NCI-H1436 treated with DMSO at 0.1 percent for 48 hours (cell line): ENCODE measurements at regions not wholly inside any gene's neighbourhood (a gene's known extent, or its start where the extent isn't known, plus 50 kb on each side); places are given as distances from the start of the nearest gene placed in this dataset.

Experiments used
- DNase-seq: peaks from one replicate; lab custom pipeline; 2025; lab: John Stamatoyannopoulos, UW

- no peak for DNase-seq
Measured at GRCh38 chr14:65281991-65282895, 130.3 kb upstream of the FUT8 start.

GRCh38 chr14:65282896-65283253 lies 129.7 kb upstream of the FUT8 start:
- no peak for DNase-seq

DNA sequence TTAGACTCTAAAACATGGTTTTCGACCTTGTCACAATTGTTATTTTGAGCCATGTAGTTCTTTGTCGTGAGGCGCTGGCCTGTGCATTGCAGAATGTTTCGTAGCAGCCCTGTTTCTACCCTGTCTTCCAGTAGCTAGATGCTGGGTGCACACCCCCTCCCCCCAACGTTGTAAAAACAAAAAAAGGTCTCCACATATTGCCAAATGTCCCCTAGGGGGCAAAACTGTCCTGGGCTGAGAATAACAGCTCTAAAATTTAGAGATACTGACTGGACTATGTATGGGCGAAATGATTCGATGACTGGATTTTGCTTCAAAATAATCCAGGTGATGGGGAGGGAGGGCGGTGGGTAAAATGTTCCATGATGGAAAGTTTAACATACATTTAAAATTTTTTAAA lies 126.1 kb upstream of the FUT8 start:
- DNase-seq, result no peak

GRCh38 chr14:65287264-65288131 lies 125.0 kb upstream of the FUT8 start:
- DNase-seq, result no peak

- DNase-seq, result no peak
Measured at GRCh38 chr14:65290830-65291229, 121.7 kb upstream of the FUT8 start.

- DNase-seq, result no peak
Measured at GRCh38 chr14:65291531-65291930, 121.0 kb upstream of the FUT8 start.

DNA sequence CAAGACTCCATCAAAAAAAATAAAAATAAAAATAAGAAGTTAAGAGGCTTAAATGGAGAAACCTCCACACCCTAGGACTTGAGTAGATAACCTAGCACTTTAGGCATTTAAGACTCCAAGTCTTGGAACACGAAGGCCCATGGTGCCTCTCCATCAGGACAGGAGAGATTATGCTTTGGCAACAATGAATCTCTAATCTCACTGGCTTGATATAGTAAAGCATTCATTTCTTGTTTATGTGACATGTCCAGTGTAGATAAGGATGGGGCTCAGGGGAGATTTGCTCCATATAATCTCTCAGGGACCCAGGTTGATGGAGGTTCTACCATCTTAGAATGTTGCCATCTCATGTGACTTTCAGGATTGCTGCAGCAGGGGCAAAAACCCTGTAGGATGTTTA lies 117.7 kb upstream of the FUT8 start:
- DNase-seq, result no peak

DNA sequence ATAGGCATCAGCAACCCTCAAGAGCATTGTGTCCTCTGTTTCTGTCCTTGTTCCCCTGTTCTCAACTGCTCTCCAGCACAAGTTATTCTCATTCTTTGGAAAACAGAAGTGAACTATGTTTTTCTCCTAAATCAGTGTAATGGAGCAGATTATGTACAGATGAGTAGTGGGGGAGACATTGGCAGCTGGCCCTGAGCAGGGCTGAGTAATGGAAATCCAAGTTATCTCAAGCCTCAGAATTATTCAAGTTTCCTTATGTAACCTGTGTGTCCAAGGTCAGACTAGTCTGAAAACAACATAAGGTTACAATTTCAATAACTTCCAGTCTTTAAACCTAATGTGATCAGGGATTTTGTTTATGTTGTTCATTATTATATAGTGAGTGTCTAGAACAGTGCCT lies 116.1 kb upstream of the FUT8 start:
- DNase-seq, result no peak

DNA sequence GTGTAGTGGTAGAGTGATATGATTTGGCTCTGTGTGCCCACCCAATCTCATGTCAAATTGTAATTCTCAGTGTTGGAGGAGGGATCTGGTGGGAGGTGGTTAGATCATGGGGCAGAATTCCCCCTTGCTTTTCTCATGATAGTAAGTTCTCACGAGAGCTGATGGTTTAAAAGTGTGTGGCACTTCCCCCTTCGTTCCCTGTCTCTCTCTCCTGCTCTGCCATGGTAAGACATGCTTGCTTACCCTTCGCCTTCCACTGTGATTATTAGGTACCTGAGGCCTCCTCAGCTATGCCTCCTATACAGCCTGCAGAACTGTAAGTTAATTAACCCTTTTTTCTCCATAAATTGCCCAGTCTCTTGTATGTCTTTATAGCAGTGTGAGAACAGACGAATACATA lies 115.7 kb upstream of the FUT8 start:
- DNase-seq, result no peak

- DNase-seq, result no peak
Measured at GRCh38 chr14:65297744-65298143, 114.8 kb upstream of the FUT8 start.

- DNase-seq, result no peak
Measured at GRCh38 chr14:65299826-65300225, 112.7 kb upstream of the FUT8 start.

GRCh38 chr14:65301862-65302539 lies 110.5 kb upstream of the FUT8 start:
- no peak for DNase-seq

- DNase-seq, result no peak
Measured at GRCh38 chr14:65302571-65303189, 109.8 kb upstream of the FUT8 start.

- no peak for DNase-seq
Measured at GRCh38 chr14:65303190-65303898, 109.2 kb upstream of the FUT8 start.

GRCh38 chr14:65303899-65304222 lies 108.7 kb upstream of the FUT8 start:
- DNase-seq, result no peak

- no peak for DNase-seq
Measured at GRCh38 chr14:65304239-65304638, 108.3 kb upstream of the FUT8 start.

- DNase-seq, result no peak
Measured at GRCh38 chr14:65304963-65305362, 107.6 kb upstream of the FUT8 start.

- DNase-seq, result no peak
Measured at GRCh38 chr14:65308536-65308935, 104.0 kb upstream of the FUT8 start.

DNA sequence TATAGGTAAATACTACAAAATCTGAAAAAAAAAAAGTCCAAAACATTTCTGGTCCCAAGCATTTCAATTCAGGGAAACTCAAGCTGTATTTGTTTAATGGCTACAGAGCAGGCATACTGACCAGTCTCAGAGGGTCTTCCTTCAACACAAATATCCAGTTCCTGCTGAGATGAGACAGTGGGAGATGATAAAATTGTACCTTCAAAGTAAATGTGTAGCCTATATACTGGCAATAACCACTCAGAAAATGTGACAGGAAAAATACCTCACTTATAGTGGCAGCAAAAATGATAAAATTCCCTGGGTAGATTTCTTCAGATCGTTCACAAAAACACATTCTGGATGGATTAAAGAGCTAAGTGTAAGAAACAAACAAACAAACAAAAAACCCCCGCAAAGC lies 102.0 kb upstream of the FUT8 start:
- DNase-seq, result no peak

GRCh38 chr14:65312859-65313258 lies 99.7 kb upstream of the FUT8 start:
- no peak for DNase-seq

DNA sequence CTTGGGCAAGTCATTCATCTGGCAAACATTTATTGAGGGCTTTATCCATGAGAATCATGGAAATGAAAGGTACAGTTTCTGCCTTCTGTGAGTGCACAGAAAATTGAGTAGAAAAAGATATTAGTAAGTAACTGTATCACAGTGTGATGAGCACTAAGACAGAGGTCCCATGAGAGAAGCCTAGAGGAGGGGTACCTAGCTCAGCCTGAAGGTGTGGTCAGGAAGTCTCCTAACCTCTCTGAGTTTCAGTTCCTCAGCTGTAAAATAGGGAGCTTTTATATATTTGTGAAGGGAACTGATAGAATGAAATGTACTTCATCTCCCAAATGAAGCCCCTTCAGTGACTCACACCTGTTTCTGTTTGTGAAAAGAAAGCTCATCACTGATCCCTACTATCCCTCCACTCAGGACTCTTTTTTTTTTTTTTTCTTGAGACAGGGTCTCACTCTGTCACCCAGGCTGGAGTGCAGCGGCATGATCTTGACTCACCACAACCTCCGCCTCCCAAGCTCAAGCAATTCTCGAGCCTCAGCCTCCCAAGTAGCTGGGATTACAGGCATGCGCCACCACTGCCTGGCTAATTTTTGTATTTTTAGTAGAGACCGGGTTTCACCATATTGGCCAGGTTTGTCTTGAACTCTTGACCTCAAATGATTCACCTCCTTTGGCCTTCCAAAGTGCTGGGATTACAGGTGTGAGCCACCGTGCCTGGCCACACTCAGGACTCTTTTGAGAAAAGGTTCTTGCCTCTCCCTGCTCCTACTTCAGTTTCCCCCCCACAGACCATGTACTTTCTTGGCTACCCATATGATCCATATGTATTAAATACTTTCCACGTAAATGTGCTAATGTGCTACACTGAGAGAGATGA lies 93.7 kb upstream of the FUT8 start:
- no peak for DNase-seq
